ENCODE measurements at regions not wholly inside any gene's neighbourhood (a gene's known extent, or its start where the extent isn't known, plus 50 kb on each side); places are given as distances from the start of the nearest gene placed in this dataset.
A peak's percentile ranks its signal among the peaks of the same experiment; 100 is the strongest.

GRCh38 chr11:15730263-15730994 lies 615.7 kb downstream of the INSC start:
- H3K4me3 ChIP-seq (replicated peaks; ENCODE audit: low read depth, low read length), result no peak overlapping the region
- no peak for TF ChIP-seq CTCF (IDR thresholded peaks at IDR 0.05; ENCODE audit: low read length, missing control alignments)
- DNase-seq (ENCODE audit: low read depth), result no peak

- DNase-seq (ENCODE audit: low read depth), result no peak
- no peak overlapping the region for H3K4me3 ChIP-seq (replicated peaks; ENCODE audit: low read depth, low read length)
- TF ChIP-seq CTCF (IDR thresholded peaks at IDR 0.05; ENCODE audit: low read length, missing control alignments), result no peak
These were observed 616.3 kb downstream of the INSC start for GRCh38 chr11:15730995-15731385.

- DNase-seq (ENCODE audit: low read depth), result no peak
- no peak overlapping the region for H3K4me3 ChIP-seq (replicated peaks; ENCODE audit: low read depth, low read length)
- TF ChIP-seq CTCF (IDR thresholded peaks at IDR 0.05; ENCODE audit: low read length, missing control alignments), result no peak
These were observed 620.6 kb downstream of the SOX6 start for GRCh38 chr11:15735706-15736105.

- no peak for TF ChIP-seq CTCF (IDR thresholded peaks at IDR 0.05; ENCODE audit: low read length, missing control alignments)
- DNase-seq (ENCODE audit: low read depth), result no peak
- no peak overlapping the region for H3K4me3 ChIP-seq (replicated peaks; ENCODE audit: low read depth, low read length)
These were observed 619.0 kb downstream of the SOX6 start for GRCh38 chr11:15737320-15737719.

- TF ChIP-seq CTCF (IDR thresholded peaks at IDR 0.05; ENCODE audit: low read length, missing control alignments), result no peak
- no peak overlapping the region for H3K4me3 ChIP-seq (replicated peaks; ENCODE audit: low read depth, low read length)
- DNase-seq (ENCODE audit: low read depth), result no peak
These were observed 617.4 kb downstream of the SOX6 start for GRCh38 chr11:15738931-15739330.

- TF ChIP-seq CTCF (IDR thresholded peaks at IDR 0.05; ENCODE audit: low read length, missing control alignments), result no peak
- no peak overlapping the region for H3K4me3 ChIP-seq (replicated peaks; ENCODE audit: low read depth, low read length)
- DNase-seq (ENCODE audit: low read depth), result peak; percentile 36
These were observed 613.5 kb downstream of the SOX6 start for GRCh38 chr11:15742626-15743519.

All from fibroblast of pulmonary artery (primary cell).